A673 (cell line): ENCODE measurements at regions not wholly inside any gene's neighbourhood (a gene's known extent, or its start where the extent isn't known, plus 50 kb on each side); places are given as distances from the start of the nearest gene placed in this dataset.

ENCODE experiments used
- BruUV-seq: library from RNA; stranded (reverse); fragments of 400-500 nt; replicated peaks from 2 replicates; lab custom pipeline; 2021; lab: Mats Ljungman, UMichigan
- CTCF ChIA-PET: fragments of 300-600 bp; sonication (Branson Sonifier 250); formaldehyde crosslinking; loops from one replicate; lab custom pipeline; 2022; ENCODE audit warnings: antibody characterized with exemption; lab: Charles Lee
- POLR2A ChIA-PET: fragments of 300-600 bp; sonication (Branson Sonifier 250); formaldehyde crosslinking; loops from one replicate; lab custom pipeline; 2022; ENCODE audit warnings: antibody characterized with exemption; ENCODE audit not compliant: low non-redundant PET; lab: Charles Lee
- DNase-seq: peaks from one replicate; pipeline ENCODE4 v3.0.0-alpha.2; 2015; ENCODE audit warnings: low spot score
- H3K27ac ChIP-seq: fragments of 200-600 bp; sonication (generic); 2 replicates; pipeline ENCODE4 v1.5.1; 2016; ENCODE audit warnings: mixed run types, low read depth, mild to moderate bottlenecking, mixed read lengths, antibody characterized with exemption, low read length; ENCODE audit not compliant: poor library complexity, severe bottlenecking
- H3K27me3 ChIP-seq: fragments of 200-600 bp; sonication (generic); replicated peaks from 2 replicates; pipeline ENCODE4 v1.6.1; 2017; ENCODE audit warnings: mixed run types, low read depth, mild to moderate bottlenecking, mixed read lengths, antibody characterized with exemption, low read length; ENCODE audit not compliant: insufficient read depth, poor library complexity
- H3K36me3 ChIP-seq: fragments of 200-600 bp; sonication (generic); 2 replicates; pipeline ENCODE4 v1.6.1; 2016; ENCODE audit warnings: mixed run types, mild to moderate bottlenecking, mixed read lengths, antibody characterized with exemption, low read length; ENCODE audit not compliant: insufficient read depth, poor library complexity, severe bottlenecking
- H3K4me1 ChIP-seq: fragments of 200-600 bp; sonication (generic); 2 replicates; pipeline ENCODE4 v1.6.1; 2017; ENCODE audit warnings: mixed run types, mild to moderate bottlenecking, mixed read lengths, antibody characterized with exemption, low read length; ENCODE audit not compliant: insufficient read depth, poor library complexity, severe bottlenecking
- H3K4me3 ChIP-seq: fragments of 200-600 bp; sonication (generic); 2 replicates; pipeline ENCODE4 v1.5.1; 2016; ENCODE audit warnings: low read depth, mixed run types, mild to moderate bottlenecking, mixed read lengths, low read length; ENCODE audit not compliant: poor library complexity, severe bottlenecking
- H3K9me3 ChIP-seq: fragments of 200-600 bp; sonication (generic); 2 replicates; pipeline ENCODE4 v1.6.1; 2016; ENCODE audit warnings: mixed run types, low read depth, mild to moderate bottlenecking, mixed read lengths, antibody characterized with exemption, low read length; ENCODE audit not compliant: poor library complexity, severe bottlenecking
- EZH2 ChIP-seq: fragments of 200-600 bp; sonication (generic); IDR thresholded peaks from 2 replicates; pipeline ENCODE4 v1.6.1; 2017; ENCODE audit warnings: borderline replicate concordance, low read depth, mild to moderate bottlenecking, mixed read lengths, antibody characterized with exemption, low read length; ENCODE audit not compliant: poor library complexity, severe bottlenecking
- intact Hi-C: fragments of 100-400 bp; cut with micrococcal nuclease; formaldehyde crosslinking; loops from one replicate; pipeline ENCODE4 v1.10.0; 2022; ENCODE audit not compliant: unreplicated experiment
- TF ChIP-seq, protein P1 (sequence below): fragments of 300-800, 200-600 bp; sonication (generic); conservative IDR thresholded peaks from 2 replicates; pipeline ENCODE4 v1.5.1; 2017; ENCODE audit warnings: low read depth, mild to moderate bottlenecking, antibody characterized with exemption, low read length, moderate library complexity, mixed read lengths

DNA sequence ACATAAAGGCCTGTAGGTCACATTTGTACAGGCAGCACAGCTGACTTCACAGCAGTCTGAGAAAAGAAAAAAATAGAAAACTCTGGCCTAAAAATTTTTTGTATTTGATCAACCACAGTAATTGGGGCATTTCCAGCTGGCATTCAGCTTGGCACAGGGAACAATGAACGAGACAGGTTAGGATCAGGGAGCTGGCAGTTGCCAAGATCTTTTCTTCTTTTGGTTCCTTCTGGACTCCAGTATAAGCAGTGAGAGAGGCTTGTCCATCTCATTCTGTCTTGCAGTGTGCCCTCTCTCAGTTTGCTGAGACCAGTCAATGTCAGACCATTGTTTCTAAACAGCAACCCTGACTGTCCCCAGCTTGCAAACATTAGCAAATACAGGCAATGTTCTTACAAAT lies 601.1 kb downstream of the TLR4 start:
- Histone ChIP-seq H3K27ac (no peak overlapping the region), H3K9me3 (no peaks in the 10 kb centered on the region), H3K36me3 (no peaks in the 10 kb centered on the region), H3K4me3 (no peak overlapping the region), H3K27me3 (no peaks in the 10 kb centered on the region), H3K4me1 (no peaks in the 10 kb centered on the region)
- ChIA-PET POLR2A (no interaction called here), CTCF (no interaction called here)
- intact Hi-C loops: no loop called here
- BruUV-seq: no TSS peak
- TF ChIP-seq EZH2: no peak
- TF ChIP-seq, protein P1, sequence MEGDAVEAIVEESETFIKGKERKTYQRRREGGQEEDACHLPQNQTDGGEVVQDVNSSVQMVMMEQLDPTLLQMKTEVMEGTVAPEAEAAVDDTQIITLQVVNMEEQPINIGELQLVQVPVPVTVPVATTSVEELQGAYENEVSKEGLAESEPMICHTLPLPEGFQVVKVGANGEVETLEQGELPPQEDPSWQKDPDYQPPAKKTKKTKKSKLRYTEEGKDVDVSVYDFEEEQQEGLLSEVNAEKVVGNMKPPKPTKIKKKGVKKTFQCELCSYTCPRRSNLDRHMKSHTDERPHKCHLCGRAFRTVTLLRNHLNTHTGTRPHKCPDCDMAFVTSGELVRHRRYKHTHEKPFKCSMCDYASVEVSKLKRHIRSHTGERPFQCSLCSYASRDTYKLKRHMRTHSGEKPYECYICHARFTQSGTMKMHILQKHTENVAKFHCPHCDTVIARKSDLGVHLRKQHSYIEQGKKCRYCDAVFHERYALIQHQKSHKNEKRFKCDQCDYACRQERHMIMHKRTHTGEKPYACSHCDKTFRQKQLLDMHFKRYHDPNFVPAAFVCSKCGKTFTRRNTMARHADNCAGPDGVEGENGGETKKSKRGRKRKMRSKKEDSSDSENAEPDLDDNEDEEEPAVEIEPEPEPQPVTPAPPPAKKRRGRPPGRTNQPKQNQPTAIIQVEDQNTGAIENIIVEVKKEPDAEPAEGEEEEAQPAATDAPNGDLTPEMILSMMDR: no peak
- DNase-seq: no peak

DNA sequence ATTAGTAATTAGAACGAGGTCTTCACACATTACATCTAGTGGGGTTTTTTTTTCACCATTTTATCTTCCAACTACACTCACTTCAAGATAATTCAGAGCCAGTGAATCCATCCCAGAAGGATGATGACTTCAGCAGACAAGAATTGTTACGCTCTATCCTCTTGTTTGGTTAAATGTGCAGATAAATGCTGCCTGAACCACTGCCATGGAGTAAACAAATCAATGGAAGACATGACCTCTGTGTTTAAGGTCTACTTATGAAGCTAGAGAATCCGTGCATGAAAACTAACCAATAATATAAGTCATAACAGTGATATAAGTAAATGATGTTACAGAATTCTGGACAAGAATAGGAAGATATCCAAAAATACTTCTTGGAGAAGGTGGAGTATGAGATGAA lies 602.6 kb downstream of the TLR4 start:
- intact Hi-C loops: no loop called here
- ChIA-PET CTCF (no interaction called here), POLR2A (no interaction called here)
- no peaks in the 10 kb centered on the region for H3K27me3 ChIP-seq
- H3K27ac ChIP-seq: no peak overlapping the region
- H3K9me3 ChIP-seq: no peaks in the 10 kb centered on the region
- no peaks in the 10 kb centered on the region for H3K4me1 ChIP-seq
- DNase-seq: no peak
- BruUV-seq: no TSS peak
- H3K36me3 ChIP-seq: no peaks in the 10 kb centered on the region
- no peak overlapping the region for H3K4me3 ChIP-seq
- no peak for TF ChIP-seq EZH2
- TF ChIP-seq, protein P1: no peak

DNA sequence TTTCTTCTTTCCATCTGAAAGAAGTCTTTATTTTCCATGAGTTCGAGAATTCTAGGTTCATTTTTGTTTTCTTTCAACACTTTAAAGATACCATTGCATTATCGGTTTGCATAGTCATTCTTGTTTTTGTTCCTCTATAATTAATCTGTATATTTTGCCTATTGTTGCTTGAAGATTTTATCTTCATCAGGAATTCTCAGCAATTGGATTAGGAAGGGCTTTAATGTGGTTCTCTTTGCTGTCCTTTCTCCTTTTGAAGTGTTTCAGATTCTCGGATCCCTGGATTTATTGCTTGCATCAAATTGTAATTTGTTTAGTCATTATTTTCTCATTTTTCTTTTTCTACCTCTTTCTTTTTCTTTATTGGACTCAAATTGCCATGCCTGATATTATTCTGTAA lies 609.8 kb downstream of the TLR4 start:
- BruUV-seq: no TSS peak
- intact Hi-C loops: no loop called here
- H3K27me3 ChIP-seq: no peaks in the 10 kb centered on the region
- no peak overlapping the region for H3K27ac ChIP-seq
- TF ChIP-seq EZH2: no peak
- TF ChIP-seq, protein P1: no peak
- ChIA-PET CTCF (no interaction called here), POLR2A (no interaction called here)
- no peaks in the 10 kb centered on the region for H3K4me1 ChIP-seq
- no peak for DNase-seq
- no peaks in the 10 kb centered on the region for H3K9me3 ChIP-seq
- H3K36me3 ChIP-seq: no peaks in the 10 kb centered on the region
- H3K4me3 ChIP-seq: no peak overlapping the region
